GM21717 (cell line): ENCODE measurements at regions not wholly inside any gene's neighbourhood (a gene's known extent, or its start where the extent isn't known, plus 50 kb on each side); places are given as distances from the start of the nearest gene placed in this dataset.
A peak's percentile ranks its signal among the peaks of the same experiment; 100 is the strongest.
"Not testable (repeated sequence)": the region's sequence is repeated elsewhere in the genome, so short reads cannot be mapped to it uniquely, and the experiment has no call there.

Experiments
- ATAC-seq: cut with Tn5 transposase; IDR thresholded peaks from one replicate; pipeline ENCODE4 v1.9.1; 2021; ENCODE audit warnings: mild to moderate bottlenecking, moderate library complexity; ENCODE audit not compliant: unreplicated experiment

DNA sequence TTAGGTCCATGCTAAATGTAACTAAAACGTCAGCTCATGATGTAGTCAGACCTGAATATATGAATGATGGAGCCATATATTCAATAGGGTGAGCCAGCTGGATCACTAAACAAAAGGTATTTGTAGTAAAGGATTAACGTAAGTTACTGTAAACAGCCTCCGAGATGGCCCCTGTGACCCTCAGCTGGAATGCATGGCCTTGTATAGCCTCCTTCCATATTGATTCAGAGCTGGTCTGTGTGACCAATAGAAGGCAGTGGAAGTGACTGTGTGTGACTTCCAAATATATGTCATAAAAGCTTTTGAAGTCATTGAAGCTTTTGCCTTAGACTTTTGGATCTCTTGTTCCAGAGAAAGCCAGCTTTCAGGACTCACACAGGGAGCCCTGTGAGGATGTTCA lies 154.4 kb upstream of the CHD1 start:
- ATAC-seq = no peak

DNA sequence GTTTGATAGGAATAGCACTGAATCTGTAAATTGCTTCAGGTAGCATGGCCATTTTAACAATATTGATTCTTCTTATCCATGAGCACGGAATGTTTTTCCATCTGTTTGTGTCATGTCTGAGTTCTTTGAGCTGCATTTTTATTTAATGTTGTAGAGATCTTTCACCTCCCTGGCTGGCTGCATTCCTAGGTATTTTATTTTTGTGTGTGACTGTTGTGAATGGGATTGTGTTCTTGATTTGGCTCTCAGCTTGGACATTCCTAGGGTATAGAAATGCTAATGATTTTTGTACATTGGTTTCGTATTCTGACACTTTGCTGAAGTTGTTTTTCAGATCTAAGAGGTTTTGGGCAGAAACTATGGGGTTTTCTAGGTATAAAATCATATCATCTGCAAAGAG lies 152.9 kb upstream of the CHD1 start:
- no peak for ATAC-seq

DNA sequence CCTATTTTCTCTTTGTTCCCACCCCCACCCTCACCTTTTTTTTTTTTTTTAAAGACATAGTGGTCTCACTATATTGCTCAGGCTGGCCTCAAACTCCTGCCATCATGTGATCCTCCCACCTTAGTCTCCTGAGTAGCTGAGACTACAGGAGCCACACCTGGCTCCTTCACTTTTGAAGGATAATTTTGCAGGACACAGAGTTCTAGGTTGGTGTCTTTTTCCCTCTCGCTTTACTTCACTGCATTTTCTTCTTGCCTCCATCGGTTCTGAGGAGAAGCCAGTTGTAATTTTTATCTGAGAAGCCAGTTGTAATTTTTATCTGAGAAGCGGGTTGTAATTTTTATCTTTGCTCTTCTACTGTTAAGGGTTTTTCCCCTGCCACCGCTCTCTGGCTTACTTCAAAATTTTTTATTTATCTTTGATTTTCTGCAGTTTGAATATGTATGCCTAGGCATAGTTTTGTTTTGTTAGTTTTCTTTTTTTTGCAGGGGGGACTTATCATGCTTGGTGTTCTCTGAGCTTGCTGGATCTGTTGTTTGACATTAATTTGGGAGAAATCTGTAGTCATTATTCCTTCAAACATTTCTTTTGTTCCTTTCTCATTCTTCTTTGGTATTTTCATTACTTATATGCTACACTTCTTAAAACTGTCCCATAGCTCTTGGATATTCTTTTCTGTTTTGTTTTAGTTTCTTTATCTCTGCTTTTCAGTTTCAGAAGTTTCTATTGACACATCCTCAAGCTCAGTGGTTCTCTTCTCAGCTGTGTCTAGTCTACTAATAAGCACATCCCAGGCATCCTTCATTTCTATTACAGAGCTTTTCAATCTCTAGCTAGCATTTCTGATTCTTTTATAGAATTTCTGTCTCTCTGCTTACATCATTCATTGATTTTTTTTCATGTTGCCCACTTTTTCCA lies 148.2 kb upstream of the CHD1 start:
- ATAC-seq = peak; percentile 97

DNA sequence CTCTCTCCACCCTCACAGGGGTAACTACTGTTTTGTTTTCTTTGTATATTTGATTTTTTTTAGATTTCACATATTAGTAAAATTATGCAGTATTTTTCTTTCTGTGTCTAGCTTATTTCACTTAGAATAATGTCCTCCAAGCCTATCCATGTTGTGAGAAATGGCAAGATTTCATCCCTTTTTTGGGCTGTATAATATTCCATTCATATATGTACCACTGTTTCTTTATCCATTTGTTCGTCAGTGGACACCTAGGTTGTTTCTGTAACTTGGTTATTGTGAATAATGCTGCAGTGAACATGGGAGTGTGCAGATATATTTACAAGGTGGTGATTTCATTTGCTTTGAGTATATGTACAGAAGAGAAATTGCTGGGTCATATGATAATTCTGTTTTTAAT lies 144.0 kb upstream of the CHD1 start:
- no peak for ATAC-seq

DNA sequence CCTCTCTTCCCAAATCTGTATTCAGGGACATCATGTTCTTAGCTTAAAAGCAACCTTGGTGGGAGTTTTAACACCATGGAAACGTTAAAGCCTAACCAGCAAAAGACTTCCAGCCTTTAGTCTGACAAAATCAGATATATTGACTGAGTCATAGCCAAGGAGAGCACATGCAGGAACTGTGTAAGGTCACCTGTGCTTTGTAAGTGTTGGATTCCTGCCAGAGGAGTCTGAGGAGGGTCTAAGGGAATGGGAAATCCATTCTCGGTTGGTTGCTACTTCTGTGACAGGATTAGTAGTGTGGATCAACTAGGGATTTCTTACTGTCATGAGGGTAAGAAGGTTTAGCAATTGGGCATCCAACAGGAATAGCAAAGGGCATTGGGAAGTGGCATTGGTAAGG lies 142.0 kb upstream of the CHD1 start:
- no peak for ATAC-seq

DNA sequence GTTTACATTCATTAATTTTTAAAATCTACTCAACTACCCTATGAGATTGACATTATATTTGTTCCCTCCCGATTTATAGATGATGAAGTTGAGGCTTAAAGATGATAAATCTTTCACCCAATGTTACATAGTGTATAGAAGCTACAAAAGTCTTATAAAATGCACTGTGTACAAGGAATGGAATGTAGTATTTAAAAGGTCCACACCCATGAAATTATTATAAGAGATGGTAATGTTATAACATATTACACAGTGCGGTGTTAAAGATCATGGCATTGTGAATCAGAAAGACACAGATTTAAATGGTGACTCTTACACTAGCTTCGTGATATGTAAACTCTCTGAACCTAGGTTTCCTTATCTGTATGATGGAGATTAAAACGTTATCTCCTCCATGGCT lies 141.6 kb upstream of the CHD1 start:
- ATAC-seq = no peak

DNA sequence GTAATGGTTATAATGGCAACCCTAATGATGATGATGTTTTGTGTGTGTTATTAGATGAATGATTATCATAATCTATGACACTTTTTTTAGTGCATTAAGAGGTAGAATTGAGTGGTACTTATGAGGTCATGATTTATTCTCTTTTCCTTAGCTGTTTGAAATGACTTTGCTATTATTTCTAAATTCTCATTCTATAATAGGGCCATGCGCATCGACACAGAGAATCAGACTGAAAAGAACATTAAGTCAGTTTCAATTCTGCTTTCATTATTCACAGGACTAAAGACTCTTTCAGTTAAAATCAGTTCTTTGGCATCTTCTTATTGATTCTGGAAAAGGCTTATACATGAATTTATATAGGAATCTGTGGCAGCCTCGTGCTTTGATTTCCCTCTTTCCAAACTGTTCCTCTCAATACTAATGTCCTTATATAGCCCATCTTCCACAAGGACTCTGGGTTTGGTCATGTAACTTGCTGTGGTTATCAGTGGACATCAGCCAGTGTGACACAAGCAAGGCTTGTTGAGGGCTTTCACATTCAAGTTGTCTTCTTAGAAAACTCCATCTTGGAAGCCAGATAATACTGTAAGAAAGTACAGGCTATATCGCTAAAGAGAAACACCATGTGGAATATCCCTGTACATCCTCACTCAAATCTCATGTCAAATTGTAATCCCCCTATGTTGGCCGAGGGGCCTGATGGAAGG lies 140.3 kb upstream of the CHD1 start:
- ATAC-seq = peak; percentile 96

DNA sequence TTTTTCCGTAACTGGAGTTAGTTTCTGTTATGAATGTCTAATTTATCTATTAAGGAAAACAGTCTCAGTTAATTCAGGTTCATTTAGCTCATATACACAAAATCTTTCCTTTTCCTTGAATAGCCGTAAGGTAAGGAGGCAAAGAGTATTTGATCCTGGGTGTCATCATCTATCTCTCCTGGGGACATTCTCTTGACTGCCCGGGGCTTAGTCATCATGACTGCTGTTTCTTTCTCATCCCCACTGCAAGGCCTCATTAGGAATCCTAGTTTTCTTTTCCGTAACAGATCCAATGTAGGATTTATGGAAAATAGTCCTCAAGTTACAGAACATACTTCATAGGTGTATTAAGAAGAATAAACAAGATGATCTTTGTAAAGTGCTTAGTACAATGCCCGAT lies 134.9 kb upstream of the CHD1 start:
- ATAC-seq = no peak

DNA sequence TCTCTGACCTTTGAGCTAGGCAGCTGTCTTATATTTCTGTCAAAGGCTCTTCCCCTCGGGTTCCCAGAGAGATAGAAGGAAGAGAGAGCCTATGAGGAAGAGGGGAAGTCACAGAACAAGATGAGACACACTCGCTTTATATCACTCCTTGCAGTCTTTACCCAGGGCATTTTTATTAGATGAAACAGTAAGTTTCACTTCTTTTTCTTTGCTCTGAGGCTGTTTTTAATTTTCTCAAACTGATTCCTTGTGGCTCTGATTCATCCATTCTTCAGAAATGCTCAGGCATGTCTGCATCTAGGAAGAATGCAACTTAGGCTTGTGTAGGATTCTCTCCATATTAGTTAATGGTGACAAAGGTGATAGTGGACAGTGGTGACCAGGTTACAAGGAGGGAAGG lies 132.9 kb upstream of the CHD1 start:
- ATAC-seq = no peak

DNA sequence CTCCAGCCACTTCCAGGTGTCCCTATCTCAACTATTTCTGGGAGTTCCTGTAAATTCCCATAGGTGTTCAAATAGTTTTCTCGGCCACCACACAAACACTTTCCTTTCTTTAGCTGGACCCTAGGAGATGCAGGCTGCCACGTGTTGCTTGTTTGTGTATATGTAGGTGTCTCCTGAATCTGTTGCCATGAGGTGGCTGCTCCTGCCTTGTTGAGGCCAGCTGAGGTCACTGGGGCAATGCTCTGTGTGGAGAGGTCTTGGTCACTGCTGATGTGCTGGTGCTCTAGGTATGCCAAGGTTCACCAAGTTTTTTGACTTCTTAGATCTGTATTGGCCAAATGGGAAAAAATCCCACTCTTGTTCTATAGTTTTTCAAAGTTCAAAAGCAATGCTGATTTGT lies 132.5 kb upstream of the CHD1 start:
- no peak for ATAC-seq

DNA sequence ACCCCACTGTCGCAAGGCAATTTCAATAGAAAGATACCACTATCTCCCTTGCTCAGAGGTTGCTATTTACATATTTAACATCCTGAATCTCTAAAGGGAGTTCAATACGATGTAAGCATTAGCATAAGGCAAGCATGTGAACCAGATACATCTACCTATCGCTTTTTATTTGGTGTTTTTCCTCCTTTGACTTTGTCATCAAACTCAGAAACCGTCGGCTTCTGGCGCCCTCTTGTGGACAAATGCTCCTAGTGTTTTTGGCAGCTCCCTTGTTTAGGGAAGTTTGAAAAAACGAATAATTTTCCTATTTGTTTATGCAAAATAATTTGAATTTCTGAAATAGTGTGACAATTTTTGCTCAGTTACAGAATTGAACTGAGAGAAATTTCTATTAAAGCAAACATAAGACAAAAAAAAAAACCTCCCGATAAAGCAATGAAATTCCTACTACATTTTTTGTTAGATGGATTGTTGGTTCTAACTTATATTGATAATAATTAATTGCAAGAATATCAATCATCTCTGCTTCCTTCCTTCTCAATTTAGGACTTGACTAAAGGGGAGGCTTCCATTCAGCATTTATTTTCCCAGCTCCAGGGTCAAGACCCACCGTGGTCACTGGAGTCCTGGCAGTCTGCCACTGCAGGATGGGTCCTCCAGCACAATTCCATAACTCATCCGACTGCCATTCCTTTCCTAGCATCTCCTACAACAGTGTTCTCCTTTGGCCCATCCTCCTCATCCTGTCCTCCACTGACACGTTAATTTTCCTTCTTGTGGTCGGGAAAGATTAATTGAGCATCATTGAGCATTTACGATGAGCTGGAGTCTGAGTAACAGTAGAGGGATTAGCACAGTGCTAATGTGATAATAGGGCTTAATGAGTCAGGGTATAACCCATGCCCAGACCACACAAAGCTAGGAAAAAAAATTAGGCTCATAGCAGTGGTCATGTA lies 131.8 kb upstream of the CHD1 start:
- peak; percentile 75 for ATAC-seq

DNA sequence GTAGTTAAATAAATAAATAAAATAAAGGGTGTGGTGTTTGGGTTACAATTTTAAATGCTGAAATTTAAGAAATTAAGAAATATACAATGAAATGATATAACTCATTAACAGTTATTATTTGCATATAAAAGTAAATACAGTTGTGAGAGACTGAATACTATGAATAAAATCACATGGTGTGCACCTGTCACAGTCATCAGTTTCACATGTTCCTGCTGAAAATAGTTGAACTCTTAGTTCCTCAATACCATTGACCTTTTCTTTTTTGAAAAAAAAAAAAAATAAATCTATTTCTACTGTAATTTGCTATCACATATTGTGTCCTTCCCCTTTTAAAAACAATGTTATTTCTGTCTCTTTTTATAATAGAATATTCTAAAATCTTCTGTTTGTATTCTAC lies 130.9 kb upstream of the CHD1 start:
- peak; percentile 61 for ATAC-seq

DNA sequence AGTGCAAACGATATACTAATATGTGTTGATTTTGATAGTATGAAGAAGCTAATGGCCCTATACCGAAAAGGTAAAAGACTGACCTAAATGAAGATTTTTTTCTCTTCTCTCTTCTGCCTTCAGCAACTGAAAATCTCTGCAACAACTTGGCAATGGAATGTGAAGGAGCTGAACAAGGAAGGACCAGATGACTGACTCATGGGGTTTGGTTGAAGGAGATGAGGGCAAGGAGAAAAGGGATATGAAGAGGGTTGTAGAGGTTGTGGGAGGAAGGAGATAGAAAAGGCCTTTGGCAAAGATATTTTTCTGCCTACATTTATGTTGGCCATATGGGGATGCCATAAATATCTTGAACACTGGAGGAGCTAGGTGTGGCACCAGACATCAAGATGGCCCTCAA lies 129.7 kb upstream of the CHD1 start:
- ATAC-seq = no peak

DNA sequence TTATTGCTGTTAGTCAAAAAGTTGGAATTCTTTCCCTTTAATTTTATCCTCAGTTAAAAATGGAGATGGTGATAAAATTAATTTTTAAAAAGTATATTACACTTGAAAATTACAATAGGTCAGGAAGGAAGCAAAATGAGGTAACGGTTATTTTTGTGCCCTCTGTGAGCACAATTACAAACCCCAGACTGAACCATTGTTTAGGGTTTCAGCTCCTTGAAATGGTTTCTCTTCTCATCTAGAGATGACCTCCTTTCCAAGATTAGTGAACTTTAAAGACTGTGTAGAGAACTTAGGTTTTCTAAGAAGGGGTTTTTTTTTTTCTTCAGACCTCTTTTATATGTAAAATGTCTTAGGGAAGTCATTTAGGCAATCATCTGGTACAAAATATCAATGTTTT lies 126.2 kb upstream of the CHD1 start:
- no peak for ATAC-seq

DNA sequence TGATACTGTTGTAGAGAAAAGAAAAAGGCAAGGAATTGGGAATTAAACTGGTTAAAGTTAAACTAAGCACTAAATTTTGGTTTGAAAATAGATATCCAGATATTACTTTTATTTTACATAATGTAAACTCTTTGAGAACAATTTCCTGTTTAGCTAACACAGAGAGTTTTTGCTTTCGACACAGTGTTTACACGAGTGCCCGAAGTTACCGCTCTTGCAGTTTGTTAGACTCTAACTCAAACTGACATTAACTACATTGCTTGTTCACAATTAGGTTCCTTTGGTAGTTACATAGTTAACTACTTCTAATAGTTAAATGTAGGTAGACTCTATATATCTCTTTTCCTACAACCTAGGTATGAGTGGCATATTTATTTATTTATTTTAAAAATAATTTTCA lies 117.1 kb upstream of the CHD1 start:
- no peak for ATAC-seq

DNA sequence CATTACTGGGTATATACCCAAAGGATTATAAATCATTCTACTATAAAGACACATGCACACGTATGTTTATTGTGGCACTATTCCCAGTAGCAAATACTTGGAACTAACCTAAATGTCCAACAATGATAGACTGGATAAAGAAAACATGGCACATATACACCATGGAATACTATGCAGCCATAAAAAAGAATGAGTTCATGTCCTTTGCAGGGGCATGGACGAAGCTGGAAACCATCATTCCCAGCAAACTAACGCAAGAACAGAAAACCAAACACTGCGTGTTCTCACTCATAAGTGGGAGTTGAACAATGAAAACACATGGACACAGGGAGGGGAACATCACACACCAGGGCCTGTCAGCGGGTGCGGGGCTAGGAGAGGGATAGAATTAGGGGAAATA lies 114.5 kb upstream of the CHD1 start:
- not testable (repeated sequence) for ATAC-seq

DNA sequence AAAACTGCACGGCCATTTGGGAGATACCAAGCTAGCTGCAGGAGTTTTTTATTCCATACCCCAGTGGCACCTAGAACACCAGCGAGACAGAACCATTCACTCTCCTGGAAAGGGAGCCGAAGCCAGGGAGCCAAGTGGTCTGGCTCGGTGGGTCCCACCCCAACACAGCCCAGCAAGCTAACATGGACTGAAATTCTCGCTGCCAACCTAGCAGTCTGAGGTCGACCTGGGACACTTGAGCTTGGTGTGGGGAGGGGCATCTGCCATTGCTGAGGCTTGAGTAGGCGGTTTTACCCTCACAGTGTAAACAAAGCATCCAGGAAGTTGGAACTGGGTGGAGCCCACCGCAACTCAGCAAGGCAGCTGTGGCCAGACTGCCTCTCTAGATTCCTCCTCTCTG lies 108.9 kb upstream of the CHD1 start:
- no peak for ATAC-seq

DNA sequence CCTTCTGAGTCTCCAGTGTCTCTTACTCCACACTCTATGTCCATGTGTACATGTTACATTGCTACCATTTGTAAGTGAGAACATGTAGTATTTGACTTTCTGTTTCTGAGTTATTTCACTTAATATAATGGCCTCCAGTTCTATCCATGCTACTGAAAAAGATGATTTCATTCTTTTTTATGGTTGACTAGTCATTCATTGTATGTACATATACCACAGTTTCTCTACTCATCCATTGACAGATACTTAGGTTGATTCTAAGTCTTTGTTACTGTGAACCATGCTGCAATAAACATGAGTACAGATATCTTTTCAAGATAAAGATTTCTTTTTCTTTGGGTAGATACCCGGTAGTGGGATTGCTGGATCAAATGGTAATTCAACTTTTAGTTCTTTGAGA lies 107.1 kb upstream of the CHD1 start:
- ATAC-seq = no peak

DNA sequence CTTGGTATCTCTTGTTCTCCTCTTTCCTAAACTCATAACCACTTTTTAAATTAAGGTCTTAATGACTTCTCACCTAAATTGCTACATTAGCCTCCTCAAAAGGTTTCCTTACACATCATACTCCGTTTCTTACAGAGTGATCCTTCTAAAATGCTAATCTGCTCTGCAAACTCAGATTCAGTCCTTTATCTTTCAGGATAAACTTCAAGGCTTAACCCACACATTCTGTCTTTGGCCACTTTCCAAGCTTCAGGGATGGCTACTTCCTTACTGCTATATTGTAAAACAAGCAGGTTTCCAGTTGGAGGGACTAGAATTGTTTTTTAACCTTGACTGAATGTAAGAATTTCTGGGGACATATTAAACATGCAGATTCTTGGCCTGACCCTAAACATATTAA lies 105.5 kb upstream of the CHD1 start:
- no peak for ATAC-seq

DNA sequence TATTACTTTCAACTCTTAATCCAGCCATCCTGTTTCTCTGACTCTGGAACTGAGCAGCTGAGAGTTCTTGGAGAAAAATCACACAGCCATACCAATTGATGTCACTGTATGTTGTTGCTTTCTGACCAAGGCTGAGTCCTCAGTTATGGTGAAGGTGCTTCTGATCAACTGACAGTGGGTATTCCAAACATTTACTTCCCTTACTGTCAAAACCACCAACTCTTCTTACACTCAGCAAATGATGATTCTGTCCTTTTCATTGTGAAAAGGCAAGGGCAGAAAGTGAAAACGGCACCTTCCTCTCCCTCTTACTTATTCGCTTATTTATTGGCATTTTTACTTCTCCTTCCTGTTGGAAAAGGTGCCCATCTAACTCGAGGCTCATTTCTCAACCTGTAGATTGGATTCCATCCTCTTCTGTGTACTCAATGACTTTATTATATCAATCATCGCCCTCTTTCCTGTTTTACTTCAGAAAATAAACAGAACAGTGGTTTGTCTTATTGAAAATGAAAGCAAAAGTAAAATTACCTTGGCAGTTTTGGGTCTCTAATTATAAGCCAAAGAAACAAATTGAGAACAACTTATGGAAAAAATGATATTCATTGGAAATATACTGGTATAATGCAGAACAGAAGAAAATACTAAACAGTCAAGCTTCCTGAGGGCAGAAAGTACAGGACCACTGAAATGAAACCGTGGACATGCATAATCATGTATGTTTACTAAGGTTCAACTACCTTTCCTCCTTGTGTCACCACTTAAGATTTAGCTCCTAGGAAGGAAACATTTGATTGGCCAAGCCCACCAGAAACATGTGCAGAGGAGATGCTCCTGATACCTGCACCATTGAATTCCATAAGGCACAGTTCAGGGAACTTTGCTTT lies 104.5 kb upstream of the CHD1 start:
- no peak for ATAC-seq
